HG02610 (cell line): ENCODE measurements at regions not wholly inside any gene's neighbourhood (a gene's known extent, or its start where the extent isn't known, plus 50 kb on each side); places are given as distances from the start of the nearest gene placed in this dataset.

Source experiments
- ATAC-seq: cut with Tn5 transposase; IDR thresholded peaks from one replicate; pipeline ENCODE4 v1.9.1; 2021; ENCODE audit warnings: mild to moderate bottlenecking, moderate library complexity; ENCODE audit not compliant: unreplicated experiment

- ATAC-seq, result no peak
These were observed 103.8 kb downstream of the GTPBP8 start for GRCh38 chr3:113094337-113095221.

GRCh38 chr3:113096188-113096892, 105.6 kb downstream of the GTPBP8 start:
- ATAC-seq, result no peak

- no peak for ATAC-seq
These were observed 107.2 kb downstream of the GTPBP8 start for GRCh38 chr3:113097960-113098447.

GRCh38 chr3:113100063-113100462, 109.3 kb downstream of the GTPBP8 start:
- ATAC-seq, result no peak

GRCh38 chr3:113103588-113103987, 107.8 kb upstream of the BOC start:
- ATAC-seq, result no peak

DNA sequence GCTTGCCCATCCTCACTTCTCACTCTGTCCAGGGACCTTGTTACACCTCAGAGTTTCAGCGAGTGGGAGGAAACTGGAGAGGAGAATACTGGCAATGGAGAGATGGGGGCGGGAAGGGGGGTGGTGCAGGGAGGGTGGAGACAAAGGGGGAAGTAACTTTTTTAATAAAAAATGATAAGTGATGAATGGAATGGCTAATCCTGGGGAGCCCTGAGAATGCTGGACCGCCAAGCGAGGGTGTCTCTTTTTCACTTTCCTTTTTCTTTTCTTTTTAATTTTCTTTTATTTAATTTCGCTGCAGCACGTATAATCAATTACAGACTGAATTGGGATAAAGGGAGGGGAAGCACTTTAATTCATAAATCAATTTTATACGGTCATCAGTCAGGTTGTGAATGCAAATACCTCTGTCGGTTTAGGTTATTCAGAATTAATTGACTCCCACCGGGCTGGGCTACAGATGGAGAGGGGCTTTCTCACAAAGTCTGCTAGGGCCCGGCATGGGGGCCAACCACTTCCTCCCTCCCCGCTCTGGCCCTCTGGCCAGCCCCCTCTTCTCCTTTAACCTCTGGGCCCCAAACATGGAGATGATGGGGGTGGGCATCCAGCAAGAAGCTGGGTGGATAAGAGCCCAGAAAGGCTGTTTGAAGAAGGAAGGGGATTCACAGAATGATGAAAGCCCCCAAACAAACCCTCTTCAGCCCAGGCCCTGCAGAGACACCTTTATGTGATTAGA, 106.8 kb upstream of the BOC start:
- no peak for ATAC-seq

DNA sequence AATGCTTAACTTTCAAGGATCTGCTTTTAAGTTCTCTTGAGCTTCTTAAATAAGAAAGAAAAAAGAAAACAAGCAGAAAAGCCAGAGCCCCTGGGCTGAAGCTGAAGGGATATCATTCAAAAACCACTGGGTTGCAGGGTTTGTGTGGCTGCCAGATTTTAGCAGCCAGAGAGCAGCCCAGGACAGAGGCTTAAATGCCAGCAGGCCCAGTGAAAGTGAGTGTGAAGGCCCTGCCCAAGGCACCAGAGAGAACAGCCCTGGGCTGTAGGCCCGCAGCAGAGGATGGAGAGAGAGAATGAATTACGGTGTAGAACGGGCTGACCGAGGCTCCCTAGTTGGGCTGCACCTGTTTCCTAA, 106.3 kb upstream of the BOC start:
- ATAC-seq, result no peak

GRCh38 chr3:113105966-113106660, 105.2 kb upstream of the BOC start:
- no peak for ATAC-seq

GRCh38 chr3:113110267-113110666, 101.1 kb upstream of the BOC start:
- no peak for ATAC-seq

GRCh38 chr3:113111011-113111707, 100.2 kb upstream of the BOC start:
- no peak for ATAC-seq

DNA sequence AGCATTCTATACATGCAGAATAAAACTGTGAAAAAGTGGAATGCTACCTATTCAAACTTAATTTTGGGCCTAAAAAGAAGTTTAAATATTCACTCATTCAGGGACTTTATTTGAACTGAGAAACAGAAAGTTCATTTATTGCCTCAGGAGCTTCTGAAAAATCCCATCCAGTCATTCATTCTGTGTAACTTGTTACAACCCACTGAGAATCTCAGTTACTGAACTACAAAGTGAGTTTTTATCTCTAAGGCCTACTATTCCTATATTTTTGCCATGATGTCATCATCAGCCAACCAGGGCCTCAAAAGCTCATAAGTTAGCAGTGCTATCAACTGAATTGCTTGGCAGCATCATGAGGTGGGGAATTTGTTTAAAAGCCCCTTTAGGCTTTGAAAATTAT, 98.0 kb upstream of the BOC start:
- no peak for ATAC-seq

- ATAC-seq, result no peak
These were observed 93.7 kb upstream of the BOC start for GRCh38 chr3:113117511-113118234.

DNA sequence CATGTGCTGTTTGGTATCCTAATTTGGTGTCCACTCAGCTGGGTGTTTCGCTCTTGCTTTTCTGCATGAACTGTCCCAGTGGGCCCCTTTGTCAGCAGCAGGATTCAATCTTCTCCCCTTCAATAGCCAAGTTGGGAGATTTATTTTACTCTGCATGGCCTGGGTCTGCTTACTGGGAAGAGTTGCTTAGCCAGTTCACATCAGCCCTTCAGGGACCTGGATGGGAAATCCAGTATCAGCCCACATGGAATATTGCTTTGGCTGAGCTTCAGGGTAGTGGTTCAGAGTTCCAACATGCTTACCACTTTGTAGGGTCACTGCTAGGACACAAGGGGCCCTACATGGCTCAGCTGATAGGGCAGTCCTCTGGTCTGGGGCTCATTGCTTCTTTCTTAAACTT, 93.0 kb upstream of the BOC start:
- ATAC-seq, result no peak

DNA sequence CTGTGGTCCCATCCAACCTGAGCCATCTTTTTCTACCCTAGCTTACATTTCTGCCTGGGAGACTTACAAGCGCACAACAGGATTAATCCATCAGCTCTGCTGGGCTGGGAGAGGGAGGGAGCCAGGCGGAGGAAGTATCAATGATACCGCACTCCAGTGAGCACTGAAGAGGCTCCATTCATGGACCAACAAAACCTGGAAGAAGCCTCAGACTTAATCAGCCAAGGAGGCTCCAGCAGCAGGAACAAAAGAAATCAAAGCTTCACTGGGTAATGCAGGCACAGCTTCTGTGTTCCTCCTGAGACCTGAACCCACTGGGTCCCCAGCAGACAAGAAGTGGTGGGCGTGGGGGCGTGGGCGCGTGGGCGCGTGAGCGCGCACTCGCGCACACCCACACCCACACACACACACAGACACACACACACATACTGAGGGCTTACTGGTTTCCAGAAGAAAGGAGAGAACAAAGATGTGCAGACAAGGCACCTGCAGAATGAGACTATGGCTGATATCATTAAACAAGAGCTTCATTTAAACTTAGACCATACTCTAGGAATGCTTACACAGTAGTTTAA, 87.0 kb upstream of the BOC start:
- ATAC-seq, result no peak

DNA sequence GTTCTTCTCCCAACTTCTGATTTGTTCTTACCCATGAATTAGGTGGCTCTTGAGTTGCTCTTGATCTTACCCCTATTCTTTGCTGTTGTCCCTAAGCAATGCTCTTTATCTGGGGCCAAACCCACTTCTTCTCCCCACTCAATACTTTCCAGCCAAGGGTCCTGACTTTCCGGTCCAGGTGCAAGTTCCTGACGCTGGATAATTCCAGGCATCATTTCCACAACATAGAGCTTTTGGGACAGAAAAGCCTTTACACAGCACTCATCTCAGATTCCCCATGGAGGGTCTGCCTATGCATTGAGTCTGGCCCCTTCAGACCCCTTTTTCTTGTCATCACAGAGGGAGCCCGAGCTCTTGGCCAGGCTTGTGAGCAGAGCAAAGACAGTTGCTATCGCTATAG, 85.4 kb upstream of the BOC start:
- ATAC-seq, result no peak

DNA sequence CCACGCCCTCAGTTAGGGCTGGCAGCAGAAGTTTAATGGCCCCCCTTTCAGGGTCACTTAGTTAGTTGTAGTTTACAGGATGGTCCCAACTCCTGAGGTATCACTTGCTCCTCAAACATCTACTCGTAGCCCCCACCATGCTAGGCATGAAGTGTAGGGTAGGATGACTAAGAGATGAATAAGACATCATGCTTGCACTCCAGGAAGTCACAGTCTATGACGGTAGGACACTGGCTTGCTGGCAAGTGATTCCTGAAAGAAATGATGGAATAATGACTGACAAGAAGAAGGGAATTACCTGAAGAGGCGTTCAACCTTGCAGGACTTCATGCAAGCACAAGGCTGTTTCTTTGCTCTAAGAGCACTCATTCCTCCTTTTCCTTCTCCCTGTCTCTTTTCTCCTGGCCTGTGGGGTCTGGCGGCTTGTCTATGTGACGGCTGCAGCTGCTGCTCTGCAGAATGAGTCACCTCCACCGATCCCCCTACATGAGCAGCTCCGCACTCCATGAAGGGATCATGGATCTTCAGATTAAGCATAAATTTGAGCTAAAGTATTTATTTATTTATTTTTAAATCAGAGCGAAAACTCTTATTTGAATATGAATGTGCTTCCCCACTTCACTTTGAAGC, 82.9 kb upstream of the BOC start:
- no peak for ATAC-seq

DNA sequence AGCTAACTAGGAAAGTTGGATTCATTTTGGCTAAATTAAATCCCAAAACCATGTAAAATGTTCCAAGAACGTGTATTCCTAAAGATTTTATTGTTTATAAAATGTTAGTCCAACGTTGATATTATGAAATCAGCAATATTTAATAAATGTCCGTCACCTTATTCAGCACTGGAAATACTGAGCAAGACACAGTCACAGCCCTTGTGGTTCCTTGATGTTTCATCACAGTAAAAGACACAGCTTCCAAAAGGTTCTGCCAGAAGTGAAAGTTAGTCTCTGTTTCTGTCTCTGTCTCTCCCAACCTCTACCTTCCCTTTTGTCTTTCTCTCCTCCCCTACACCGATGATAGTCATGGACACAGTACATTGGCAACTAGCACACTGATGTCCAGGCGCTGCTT, 82.2 kb upstream of the BOC start:
- ATAC-seq, result no peak

GRCh38 chr3:113132571-113132996, 78.8 kb upstream of the BOC start:
- no peak for ATAC-seq

GRCh38 chr3:113133140-113133539, 78.2 kb upstream of the BOC start:
- ATAC-seq, result no peak
